ENCODE measurements at regions not wholly inside any gene's neighbourhood (a gene's known extent, or its start where the extent isn't known, plus 50 kb on each side); places are given as distances from the start of the nearest gene placed in this dataset.

DNA sequence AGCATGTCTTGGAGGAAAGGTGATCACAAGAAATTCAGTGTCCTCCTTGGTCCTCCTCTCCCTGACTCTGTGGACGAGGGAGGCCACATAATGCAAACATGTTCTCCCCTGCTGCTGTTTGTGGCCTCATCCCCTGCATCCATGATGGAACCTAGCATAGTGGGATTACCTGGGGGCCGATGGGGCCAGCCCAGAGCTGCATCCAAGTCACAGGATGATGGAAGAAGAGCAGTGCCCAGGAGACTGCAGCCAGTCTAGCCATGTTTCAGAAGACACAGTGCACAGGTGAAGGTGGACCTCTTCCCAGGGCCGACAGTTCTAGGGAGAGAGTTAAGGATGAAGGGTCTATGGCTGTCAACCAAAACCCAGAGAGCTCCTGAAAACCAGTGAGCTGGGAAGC lies 213.6 kb upstream of the B3GAT1 start:
- Histone ChIP-seq H4K20me1 (ENCODE audit: control insufficient read depth, insufficient read depth, low read length, poor library complexity, severe bottlenecking) (no peaks in the 10 kb centered on the region), H3K36me3 (replicated peaks in 1 of 2; ENCODE audit: control extremely low read depth in 1 of 2, control insufficient read depth in 1 of 2, extremely low read depth in 1 of 2, insufficient read depth in 2 of 2, low read length in 1 of 2) (no peaks in the 10 kb centered on the region), H3K9me3 (ENCODE audit: control extremely low read depth in 1 of 3, control insufficient read depth in 2 of 3, insufficient read depth in 1 of 3, low read length in 2 of 3) (peaks cover 0 to 3% (median 0%) of the 10 kb centered on the region in 3 donors), H3K4me3 (ENCODE audit: control extremely low read depth in 1 of 5, extremely low read depth in 1 of 5, insufficient read depth in 1 of 5, low read depth in 2 of 5, low read length in 4 of 5) (no peak overlapping the region), H3K9ac (ENCODE audit: low read length) (no peak overlapping the region), H3K79me2 (ENCODE audit: control insufficient read depth, insufficient read depth, low read length) (no peaks in the 10 kb centered on the region), H3K27ac (ENCODE audit: low read length in 2 of 2) (no peak overlapping the region), H3K4me1 (ENCODE audit: control insufficient read depth in 2 of 2, insufficient read depth in 2 of 2, low read length in 2 of 2) (no peaks in the 10 kb centered on the region), H3K4me2 (replicated peaks; ENCODE audit: low read depth, low read length, poor library complexity, severe bottlenecking) (no peak overlapping the region), H2AFZ (ENCODE audit: insufficient read depth, low read depth, low read length, poor library complexity, severe bottlenecking) (no peak overlapping the region), H3K27me3 (replicated peaks in 1 of 4; ENCODE audit: control extremely low read depth in 1 of 4, control insufficient read depth in 3 of 4, insufficient read depth in 4 of 4, low read length in 3 of 4) (no peaks in the 10 kb centered on the region)
- TF ChIP-seq, protein P1, sequence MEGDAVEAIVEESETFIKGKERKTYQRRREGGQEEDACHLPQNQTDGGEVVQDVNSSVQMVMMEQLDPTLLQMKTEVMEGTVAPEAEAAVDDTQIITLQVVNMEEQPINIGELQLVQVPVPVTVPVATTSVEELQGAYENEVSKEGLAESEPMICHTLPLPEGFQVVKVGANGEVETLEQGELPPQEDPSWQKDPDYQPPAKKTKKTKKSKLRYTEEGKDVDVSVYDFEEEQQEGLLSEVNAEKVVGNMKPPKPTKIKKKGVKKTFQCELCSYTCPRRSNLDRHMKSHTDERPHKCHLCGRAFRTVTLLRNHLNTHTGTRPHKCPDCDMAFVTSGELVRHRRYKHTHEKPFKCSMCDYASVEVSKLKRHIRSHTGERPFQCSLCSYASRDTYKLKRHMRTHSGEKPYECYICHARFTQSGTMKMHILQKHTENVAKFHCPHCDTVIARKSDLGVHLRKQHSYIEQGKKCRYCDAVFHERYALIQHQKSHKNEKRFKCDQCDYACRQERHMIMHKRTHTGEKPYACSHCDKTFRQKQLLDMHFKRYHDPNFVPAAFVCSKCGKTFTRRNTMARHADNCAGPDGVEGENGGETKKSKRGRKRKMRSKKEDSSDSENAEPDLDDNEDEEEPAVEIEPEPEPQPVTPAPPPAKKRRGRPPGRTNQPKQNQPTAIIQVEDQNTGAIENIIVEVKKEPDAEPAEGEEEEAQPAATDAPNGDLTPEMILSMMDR (IDR thresholded peaks at IDR 0.05), result no peak
- TF ChIP-seq EZH2 (IDR thresholded peaks at IDR 0.05; ENCODE audit: borderline replicate concordance, insufficient read depth, low read depth, low read length, poor library complexity, severe bottlenecking), result no peak
- H3K4me1 Mint-ChIP-seq, result no peaks in the 10 kb centered on the region
- no peak overlapping the region for H3K4me3 Mint-ChIP-seq
- no peak overlapping the region for H3K27ac Mint-ChIP-seq
- ATAC-seq (ENCODE audit: low read depth), result no peak
- no peak for DNase-seq
- H3K27me3 Mint-ChIP-seq, result peaks cover 6% of the 10 kb centered on the region
- POLR2A ChIA-PET, result no interaction called here
- no peaks in the 10 kb centered on the region for H3K9me3 Mint-ChIP-seq (ENCODE audit: insufficient read depth)
- WGBS (ENCODE audit: insufficient coverage), result 73% methylated on average over 3 of the region's 3 CpGs
- intact Hi-C loops (cut with micrococcal nuclease), result no loop called here
- CTCF ChIA-PET, result no interaction called here

- Histone ChIP-seq H3K4me3 (ENCODE audit: control extremely low read depth in 1 of 5, extremely low read depth in 1 of 5, insufficient read depth in 1 of 5, low read depth in 2 of 5, low read length in 4 of 5) (no peak overlapping the region), H3K9ac (ENCODE audit: low read length) (no peak overlapping the region), H3K9me3 (ENCODE audit: control extremely low read depth in 1 of 3, control insufficient read depth in 2 of 3, insufficient read depth in 1 of 3, low read length in 2 of 3) (peaks cover 0 to 3% (median 0%) of the 10 kb centered on the region in 3 donors), H3K27ac (ENCODE audit: low read length in 2 of 2) (no peak overlapping the region), H3K79me2 (ENCODE audit: control insufficient read depth, insufficient read depth, low read length) (no peaks in the 10 kb centered on the region), H3K27me3 (replicated peaks in 1 of 4; ENCODE audit: control extremely low read depth in 1 of 4, control insufficient read depth in 3 of 4, insufficient read depth in 4 of 4, low read length in 3 of 4) (no peaks in the 10 kb centered on the region), H3K4me2 (replicated peaks; ENCODE audit: low read depth, low read length, poor library complexity, severe bottlenecking) (no peak overlapping the region), H2AFZ (ENCODE audit: insufficient read depth, low read depth, low read length, poor library complexity, severe bottlenecking) (no peak overlapping the region), H4K20me1 (ENCODE audit: control insufficient read depth, insufficient read depth, low read length, poor library complexity, severe bottlenecking) (no peaks in the 10 kb centered on the region), H3K36me3 (replicated peaks in 1 of 2; ENCODE audit: control extremely low read depth in 1 of 2, control insufficient read depth in 1 of 2, extremely low read depth in 1 of 2, insufficient read depth in 2 of 2, low read length in 1 of 2) (no peaks in the 10 kb centered on the region), H3K4me1 (ENCODE audit: control insufficient read depth in 2 of 2, insufficient read depth in 2 of 2, low read length in 2 of 2) (no peaks in the 10 kb centered on the region)
- TF ChIP-seq EZH2 (IDR thresholded peaks at IDR 0.05; ENCODE audit: borderline replicate concordance, insufficient read depth, low read depth, low read length, poor library complexity, severe bottlenecking), result no peak
- TF ChIP-seq, protein P1 (IDR thresholded peaks at IDR 0.05), result no peak
- 84% methylated on average over 2 of the region's 3 CpGs for WGBS (ENCODE audit: insufficient coverage)
- intact Hi-C loops (cut with micrococcal nuclease), result no loop called here
- DNase-seq, result no peak
- CTCF ChIA-PET, result no interaction called here
- Mint-ChIP-seq H3K9me3 (ENCODE audit: insufficient read depth) (no peaks in the 10 kb centered on the region), H3K4me3 (no peak overlapping the region), H3K27ac (no peak overlapping the region), H3K27me3 (peaks cover 6% of the 10 kb centered on the region), H3K4me1 (no peaks in the 10 kb centered on the region)
- POLR2A ChIA-PET, result no interaction called here
- ATAC-seq (ENCODE audit: low read depth), result no peak
Observed at GRCh38 chr11:134625151-134625550, 213.1 kb upstream of the B3GAT1 start.
